NCI-H524 (cell line): ENCODE measurements at regions not wholly inside any gene's neighbourhood (a gene's known extent, or its start where the extent isn't known, plus 50 kb on each side); places are given as distances from the start of the nearest gene placed in this dataset.

Source experiments
- DNase-seq, 2 experiments: peaks; one replicate each; lab custom pipeline; 2025; lab: John Stamatoyannopoulos, UW

DNA sequence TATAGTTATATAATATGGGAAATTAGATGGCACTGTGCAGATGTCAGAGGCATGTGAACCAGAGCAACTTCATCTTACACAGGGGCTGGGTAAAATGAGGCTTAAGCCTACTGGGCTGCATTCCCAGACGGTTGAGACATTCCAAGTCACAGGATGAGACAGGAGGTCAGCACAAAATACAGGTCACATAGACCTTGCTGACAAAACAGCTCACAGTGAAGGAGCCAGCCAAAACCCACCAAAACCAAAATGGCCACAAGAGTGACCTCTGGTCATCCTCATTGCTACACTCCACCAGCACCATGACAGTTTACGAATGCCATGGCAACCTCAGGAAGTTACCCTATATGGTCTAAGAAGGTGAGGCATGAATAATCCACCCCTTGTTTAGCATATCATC is 479.4 kb downstream of the TLR4 start:
- no peak for DNase-seq

DNA sequence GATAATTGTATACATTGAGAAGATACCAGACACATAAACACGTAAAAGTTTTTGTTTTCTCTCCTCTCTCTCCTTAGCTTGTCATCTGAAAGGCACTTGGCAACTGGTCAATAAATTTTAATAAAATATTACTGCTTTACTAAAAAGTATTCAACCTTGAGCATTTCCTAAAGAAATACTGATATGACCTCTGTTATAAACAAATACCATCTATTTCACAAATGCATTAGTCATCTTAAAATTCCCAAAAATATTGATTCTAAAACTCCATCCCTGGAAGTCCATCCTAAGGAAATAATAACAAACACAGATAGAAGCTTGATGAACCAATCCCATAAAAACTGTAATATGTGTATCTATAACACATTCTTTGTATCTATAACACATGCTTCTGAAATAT is 483.2 kb downstream of the TLR4 start:
- no peak for DNase-seq

DNA sequence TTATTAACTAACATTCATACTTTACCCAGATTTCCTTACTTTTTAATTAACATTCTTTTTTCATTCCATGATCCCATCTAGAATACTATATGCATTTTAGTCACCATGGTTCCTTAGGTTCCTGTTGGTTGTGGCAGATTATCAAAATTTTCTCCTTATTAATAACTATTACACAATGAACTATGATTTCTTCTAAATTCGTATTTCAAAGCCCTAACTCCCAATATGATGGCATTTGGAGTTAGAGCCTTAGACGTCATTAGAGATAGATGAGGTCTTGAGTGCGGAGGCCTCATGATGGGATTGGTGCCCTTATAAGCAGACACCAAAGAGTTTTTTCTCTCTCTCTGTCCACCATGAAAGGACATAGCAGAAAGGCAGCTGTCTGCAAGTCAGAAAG is 485.4 kb downstream of the TLR4 start:
- no peak for DNase-seq

DNA sequence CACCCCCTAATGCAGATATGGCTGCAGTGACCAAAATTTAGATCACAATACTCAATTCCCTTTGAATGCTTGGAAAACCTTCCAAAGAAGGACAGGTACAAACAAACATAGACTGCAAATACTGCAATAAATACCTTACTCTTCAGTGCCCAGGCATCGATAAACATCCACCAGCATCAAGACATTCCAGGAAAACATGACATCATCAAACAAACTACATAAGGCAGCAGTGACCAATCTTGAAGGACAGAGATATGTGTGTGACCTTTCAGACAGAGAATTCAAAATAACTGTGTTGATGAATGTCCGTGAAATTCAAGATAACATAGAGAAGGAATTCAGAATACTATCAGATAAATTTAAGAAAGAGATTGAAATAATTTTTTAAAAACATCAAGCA is 488.6 kb downstream of the TLR4 start:
- DNase-seq, result no peak

DNA sequence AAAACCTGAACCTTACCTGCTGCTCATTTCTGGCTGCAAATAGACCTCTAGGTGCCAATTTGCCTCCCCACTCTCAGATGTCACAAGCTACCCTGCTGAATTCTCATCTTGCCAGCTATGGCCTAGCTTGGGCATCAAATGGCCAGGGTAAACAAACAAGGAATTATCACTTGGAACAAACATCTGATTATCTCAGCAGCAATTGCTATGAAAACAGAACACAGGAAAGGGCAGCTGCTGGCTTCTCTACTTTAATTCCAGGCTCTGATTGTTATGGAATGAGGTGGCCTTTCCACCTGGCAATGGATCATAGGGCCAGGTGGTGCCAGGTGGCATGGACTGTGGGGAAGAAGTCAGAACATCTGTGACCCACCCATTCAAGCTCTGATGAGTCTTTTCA is 505.1 kb downstream of the TLR4 start:
- DNase-seq, result peak in 1 of 2 experiments; percentile 43

DNA sequence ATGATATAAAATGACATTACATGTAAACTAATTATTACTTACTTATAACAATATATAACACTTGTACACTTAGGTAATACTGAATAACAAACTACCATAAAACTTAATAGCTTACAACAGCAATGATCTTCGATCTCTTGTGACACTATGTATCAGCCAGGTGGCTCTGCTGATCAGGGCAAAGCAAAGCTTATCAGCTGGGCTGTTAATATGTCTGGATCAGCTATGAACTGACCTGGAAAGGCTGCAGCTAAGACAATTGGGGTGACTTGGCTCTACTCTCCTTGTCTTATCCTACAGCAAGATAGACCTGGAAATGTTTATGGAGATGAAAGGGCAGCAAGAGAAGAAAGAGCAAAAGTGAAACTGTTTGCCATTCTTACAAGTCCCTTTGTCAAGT is 511.3 kb downstream of the TLR4 start:
- DNase-seq, result no peak

DNA sequence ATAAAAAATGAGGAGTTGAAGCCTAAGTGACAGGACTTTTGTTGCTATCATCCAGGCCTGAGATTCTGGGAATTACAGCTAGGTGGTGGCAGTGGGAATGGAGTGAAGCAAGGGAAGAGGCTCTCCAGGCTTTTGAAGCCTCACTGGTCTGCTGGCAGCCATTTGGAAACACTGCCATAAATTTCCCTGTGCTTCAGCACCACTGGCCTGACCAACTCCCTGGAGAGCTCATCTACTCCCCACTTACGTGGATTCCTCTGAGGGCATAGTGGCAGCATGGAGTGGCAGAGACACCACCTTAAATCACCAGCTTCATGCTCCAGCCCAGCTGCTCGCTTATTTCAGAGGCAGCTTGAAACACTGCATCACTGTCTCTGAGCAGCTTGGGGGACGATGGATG is 518.2 kb downstream of the TLR4 start:
- DNase-seq, result peak; percentile 96

DNA sequence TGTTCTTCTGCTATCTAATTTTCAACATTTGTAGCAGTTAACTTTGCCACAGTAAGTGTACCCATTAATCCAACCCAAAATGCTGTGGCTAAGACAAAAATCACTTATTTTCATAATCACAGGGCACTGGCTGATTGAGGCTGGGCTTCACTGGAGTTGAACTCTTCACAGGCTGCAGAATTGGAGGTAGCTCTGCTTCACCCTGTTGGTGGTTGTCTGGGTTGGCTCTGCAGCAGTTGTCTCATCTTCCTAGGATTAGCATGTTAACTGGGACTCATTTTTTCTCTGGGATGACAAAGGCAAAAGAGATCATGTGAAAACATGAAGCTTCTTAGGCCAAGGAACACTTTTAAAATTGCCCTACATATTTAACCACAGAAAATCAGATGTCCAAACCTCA is 518.9 kb downstream of the TLR4 start:
- DNase-seq, result no peak

DNA sequence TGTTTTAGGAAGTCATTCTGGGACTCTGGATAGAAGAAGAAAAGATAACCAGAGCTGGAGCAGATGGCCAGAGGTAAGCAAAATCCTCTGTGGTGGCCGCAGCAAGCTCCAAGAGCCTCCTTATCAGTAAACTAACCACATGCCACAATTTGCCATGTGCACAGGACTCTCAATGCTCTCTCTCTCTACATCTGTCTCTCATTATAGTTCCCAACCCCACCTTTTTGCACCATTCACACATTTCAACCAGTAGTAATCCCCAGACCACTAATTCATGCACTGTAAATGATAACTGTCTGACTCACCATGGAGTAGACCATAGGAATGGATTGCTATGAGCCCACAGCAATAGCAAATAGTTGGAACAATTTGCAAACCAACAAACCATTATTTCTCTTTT is 526.1 kb downstream of the TLR4 start:
- DNase-seq, result peak; percentile 51 to 87

DNA sequence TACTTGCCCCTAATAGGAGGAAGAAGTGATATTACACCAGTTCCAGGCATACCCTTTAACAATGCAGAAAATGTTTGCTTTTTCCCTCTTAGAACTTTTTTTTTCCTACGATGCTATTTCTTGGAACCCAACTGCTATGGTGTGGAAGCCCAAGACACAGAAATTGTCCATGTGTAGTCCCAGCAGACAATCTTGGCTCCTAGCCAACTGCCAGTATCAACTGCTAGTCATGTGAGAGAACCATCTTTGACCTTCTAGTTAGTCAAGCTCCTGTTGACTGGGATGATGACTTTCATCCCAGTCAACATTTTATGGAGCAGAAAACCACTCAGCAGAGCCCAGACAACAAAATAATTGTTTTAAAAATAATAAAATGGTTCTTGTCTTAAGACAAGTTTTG is 532.4 kb downstream of the TLR4 start:
- no peak for DNase-seq

DNA sequence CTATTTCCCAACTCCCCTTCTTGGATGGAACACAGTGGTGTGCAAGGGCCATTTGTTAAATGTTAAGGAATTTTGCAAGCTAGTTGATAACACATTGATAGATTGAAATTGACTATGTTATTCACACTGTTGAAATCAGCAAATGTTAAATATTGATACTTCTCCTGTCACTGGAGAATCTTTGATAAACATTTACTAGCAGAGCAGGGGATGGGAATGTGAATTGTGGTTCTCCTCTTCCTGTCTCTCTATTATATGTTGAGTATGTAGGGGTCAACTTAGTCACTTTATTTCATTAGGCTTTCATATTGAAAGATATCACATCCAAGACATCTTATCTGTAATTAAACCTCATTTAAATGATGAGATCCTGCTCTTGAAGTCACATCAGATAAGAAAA is 533.9 kb downstream of the TLR4 start:
- DNase-seq, result no peak

DNA sequence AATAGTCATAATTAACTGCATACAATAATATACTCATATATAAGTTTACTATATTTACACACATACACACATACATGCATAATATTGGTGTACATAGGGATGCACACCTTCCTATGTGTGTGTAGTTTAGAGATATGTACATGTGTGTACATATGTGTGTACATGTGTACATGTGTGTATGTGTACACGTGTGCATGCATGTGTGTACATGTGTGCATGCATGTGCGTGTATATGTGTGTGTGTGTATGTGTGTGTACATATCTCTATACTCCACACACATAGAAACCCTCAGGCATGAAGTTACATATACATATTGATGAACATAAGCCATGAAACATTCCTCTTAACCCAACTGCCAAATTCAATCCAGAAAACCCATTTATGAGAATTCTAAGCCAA is 547.8 kb downstream of the TLR4 start:
- DNase-seq, result no peak

DNA sequence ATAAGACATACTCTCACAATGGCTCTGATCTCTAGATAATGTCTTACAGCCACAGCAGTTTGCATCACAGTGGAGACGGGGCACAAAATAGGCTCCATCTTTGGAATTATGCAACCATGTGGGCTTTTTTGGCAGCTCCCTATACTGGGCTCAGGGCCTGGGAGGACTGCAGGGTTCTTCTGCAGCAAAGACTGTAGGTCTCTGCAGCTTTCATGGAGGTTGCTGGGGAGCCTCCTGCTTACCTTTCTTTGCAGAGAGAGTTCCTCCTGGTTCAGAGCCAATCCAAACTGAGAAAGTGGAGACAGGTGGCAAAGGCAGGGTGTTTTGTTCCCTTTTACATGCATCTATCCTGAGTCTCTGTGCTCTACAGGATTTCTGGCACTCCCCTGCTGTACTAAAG is 558.0 kb downstream of the TLR4 start:
- no peak for DNase-seq

DNA sequence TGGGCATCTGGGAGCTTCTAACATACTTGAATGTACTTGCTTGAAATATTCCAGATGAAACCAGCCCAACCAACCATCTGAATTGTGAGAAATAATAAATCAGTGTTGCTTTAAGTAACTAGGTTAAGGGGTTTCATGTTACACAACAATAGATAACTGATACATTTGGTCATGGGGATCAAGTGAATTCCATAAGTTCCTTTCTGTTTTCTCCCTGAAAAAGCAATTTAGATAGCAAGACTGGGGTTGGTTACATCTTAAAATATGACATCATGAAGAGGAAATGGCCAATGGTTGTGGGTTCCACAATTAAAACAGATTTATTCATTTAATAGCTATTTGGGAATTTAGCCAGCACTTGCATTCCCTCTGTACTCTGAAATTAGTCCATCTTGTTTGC is 559.7 kb downstream of the TLR4 start:
- DNase-seq, result no peak

DNA sequence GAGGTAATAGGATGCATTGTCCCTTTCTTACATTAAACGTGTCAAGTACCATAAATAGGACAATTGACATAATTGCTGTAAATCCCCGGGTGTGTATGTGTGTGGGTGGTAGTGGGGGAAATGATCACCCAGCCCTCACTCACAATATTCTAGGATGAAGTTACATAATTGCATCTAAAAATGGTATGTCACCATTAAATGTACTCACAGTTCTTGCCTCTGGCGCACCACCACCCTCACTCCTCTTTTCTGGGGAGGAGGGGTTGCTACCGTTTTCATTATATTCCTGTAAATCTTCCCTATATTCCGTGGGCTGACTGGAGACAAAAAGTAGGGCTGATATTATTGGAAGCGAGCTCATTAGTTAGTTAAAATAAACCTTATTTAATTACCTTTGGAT is 563.8 kb downstream of the TLR4 start:
- no peak for DNase-seq

DNA sequence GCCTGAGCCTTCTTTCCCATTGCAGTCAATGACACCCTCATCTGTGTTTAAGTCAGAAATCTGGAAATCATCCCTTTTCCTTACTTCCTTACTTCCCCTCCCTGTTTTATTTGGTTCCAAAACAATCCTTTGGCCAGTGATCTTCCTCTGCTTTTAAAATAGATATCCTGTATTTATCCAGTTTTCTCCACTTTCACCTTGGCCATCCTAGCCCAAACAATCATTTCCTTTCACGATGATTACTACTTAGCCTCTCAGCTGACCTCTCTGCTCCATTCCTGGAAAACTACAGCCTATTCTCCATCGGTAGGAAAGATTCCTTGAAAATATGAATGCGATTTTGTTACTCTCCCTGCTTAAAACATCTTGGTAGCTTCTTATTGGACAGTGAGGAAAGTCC is 565.4 kb downstream of the TLR4 start:
- DNase-seq, result no peak

DNA sequence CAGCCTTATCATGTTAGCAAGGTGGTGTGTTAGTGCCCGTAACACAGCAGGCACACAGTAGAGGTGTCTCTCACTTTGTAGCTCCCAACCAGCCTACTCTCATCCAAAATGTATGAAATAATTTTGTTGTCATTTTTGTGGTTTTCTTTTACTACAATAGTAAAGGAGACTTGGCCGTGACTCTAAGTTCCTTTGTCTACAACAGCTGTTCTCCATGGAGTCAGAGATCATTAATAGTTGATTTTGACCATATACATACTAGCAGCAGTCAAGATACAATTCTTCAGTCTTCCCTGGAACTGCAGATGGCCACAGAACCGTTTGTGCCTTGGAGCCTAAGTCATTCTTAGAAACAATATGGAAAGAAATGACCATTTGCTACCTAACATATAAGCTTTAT is 567.1 kb downstream of the TLR4 start:
- DNase-seq, result no peak

DNA sequence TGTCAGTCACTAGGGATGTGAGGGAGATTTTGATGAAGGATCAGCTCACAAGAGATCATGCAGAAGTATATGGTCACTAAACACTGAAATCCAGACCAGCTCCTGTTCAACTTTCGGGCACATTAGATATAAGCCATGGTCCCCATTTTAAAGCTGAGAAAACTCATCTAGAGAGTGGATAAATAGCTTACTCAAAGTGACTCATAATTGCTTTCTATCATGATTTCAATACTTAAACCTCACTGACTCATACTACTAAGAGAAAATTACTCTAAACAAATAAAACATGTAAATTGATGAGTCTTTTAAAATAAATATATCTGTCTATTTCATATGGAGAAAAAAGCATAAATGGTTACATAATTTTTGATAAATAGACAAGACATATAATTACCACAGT is 567.7 kb downstream of the TLR4 start:
- DNase-seq, result no peak

DNA sequence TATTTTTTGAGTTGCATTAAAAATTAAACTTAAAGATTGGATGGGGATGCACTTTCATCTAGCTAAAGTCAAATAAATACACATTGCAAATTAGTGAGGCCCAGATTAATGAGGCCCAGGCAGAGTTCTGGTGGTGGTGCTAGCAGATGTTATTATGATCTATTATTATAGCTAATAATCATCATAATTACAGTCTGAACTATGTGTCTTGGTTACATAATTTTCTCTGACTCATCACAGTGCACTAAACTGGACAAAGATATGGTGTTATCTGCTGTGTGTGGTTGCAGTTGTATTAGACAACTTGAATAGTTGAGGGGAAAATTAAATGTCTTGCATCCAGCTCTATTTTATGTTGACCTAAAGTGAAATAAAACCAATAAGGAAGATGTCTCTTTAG is 568.8 kb downstream of the TLR4 start:
- DNase-seq, result no peak

DNA sequence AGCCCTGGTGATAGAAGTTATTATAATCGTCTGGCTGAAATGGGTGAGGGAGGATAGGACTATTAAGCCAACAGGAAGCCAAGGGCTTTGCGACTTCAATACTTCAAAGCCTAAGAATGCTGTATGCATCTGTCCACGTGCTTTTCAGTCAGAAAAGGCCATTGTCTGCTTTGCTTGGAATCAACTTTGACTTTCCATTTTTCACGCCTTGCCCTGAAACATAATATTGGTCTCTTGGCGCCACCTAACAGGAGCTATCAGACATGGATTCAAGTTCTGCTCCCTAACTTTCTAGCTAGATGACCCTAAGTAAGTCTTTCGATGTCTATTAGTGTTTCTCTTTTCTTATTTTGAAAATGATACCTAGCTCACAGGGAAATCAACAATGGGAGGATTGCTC is 572.6 kb downstream of the TLR4 start:
- no peak for DNase-seq

DNA sequence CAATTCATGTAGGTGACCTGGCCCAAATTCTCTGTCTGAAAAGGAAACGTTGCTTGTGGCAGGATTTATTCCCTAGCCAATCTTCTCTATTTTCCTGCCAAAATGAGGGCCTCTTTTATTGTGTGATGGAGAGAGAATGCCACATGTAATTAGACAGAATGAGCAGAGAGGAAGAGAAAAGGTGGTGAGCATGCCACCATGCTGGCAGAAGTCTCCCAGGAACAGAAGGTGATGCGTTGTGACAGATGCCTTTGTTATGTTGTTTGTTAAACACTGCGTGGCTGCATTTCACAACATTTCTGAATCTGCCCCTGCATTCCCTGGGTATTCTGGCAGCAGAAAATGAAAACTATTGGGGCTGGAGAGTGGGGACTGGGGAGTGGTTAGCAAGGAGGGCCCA is 577.6 kb downstream of the TLR4 start:
- no peak for DNase-seq

DNA sequence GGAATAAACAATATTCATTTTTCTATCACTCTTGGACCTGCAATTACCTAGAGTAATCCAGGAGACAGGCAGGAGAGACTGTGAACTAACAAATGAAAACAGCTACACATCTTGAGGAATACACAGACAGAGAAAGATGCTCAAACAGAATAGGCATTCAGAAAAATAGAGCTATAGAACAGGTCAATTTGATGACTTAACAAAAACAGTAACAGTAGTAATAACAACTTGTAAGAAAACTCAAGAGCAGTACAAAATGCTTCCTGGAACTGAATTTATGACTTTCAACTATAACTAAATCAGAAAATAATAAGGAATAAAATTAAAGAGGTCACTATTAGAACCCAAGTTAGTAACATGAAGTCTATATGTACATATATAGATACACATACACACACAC is 579.3 kb downstream of the TLR4 start:
- no peak for DNase-seq

DNA sequence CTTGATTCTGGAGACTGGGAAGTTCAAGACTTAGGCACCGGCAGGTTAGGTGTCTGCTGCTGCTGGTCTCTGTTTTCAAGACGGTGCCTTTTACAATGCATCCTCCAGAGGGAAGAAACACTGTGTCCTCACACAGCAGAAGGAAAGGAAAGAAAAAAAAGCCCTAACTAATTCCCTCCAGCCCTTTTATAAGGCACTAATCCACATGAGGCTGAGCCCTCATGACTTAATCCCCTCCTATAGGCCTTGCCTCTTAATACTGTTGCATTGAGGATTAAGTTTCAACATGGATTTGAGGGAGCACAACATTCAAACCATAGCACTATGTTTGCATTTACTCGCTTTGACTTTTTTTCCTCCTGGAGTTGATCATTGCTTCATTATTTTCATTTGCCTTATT is 585.9 kb downstream of the TLR4 start:
- DNase-seq, result peak; percentile 86 to 96

DNA sequence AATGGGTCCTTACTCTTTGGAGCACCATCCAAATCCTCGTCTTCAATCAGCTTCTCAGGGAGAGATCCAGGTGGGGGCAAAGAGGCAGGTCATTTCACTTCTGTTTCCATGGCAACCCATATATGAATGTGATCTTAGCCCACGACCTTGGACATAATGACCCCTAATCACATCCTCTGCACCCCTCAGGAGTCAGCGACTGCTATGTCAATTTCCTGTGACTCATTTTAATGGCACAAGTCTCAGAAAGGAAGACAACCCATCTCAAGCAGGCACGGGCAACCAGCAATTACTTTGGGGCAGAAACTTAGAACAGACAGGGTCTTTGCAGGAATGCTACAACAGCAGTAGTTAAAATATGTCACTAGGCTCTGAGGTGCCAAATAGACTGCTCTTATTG is 591.2 kb downstream of the TLR4 start:
- DNase-seq, result no peak

DNA sequence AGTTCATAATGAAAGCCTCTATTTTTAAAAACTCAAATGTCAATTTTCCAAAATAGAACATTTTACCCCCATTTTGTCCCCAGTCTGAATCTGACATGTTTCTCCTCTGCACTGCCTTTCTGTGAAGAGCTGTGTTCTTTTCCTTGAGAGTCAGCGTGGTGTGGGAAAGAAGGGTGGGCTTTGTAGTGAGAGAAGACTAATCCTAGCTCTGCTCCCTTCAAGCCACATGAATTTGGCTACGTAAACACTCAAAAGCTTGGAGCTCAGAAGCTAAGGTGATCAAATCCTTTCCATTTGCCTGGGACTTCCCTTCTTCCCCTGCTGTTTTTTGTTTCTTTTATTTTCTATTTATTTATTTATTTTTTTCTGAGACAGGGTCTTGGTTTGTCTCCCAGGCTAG is 598.5 kb downstream of the TLR4 start:
- no peak for DNase-seq
